NAMALWA (cell line): ENCODE measurements at regions not wholly inside any gene's neighbourhood (a gene's known extent, or its start where the extent isn't known, plus 50 kb on each side); places are given as distances from the start of the nearest gene placed in this dataset.

Source experiments
- DNase-seq: peaks from one replicate; pipeline ENCODE4 v3.0.0-alpha.2; 2015; ENCODE audit warnings: low spot score

GRCh38 chr2:150617351-150617978, 130.0 kb upstream of the RND3 start:
- DNase-seq, result no peak

DNA sequence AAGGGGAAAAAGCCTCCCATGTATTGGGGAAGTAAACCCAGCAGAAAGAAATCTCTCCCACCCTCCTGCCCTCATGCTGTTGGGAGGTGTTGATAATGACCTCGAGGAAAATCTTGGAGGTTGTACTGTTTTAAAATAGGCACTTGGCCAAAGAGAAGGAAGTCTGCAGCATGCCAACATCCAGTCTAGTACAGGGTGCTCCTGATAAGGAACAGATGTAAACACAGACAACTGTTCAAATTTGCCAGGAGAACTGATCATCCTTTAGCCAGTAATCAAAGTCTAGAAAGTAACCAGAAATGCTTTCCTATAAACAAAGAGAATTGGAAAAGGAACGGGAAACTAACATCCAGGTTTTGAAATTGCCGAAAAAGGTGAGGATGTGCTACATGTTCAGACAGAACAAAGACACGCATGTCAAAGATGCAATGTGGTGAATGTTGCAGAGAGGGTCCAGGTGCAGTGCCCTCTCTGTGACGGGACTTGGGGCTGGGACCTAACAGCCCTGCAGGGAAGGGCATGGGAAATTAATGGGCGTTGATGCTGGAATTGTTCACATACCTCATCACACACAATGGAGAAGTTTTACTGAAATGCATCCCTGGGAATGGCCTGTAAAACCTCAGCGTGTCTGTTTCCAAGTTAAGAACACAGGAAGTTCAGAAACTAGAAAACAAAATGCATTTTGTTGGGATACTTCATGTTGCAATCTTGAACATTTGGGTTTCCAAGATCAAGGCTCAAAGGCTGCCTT, 125.7 kb upstream of the RND3 start:
- DNase-seq, result no peak

DNA sequence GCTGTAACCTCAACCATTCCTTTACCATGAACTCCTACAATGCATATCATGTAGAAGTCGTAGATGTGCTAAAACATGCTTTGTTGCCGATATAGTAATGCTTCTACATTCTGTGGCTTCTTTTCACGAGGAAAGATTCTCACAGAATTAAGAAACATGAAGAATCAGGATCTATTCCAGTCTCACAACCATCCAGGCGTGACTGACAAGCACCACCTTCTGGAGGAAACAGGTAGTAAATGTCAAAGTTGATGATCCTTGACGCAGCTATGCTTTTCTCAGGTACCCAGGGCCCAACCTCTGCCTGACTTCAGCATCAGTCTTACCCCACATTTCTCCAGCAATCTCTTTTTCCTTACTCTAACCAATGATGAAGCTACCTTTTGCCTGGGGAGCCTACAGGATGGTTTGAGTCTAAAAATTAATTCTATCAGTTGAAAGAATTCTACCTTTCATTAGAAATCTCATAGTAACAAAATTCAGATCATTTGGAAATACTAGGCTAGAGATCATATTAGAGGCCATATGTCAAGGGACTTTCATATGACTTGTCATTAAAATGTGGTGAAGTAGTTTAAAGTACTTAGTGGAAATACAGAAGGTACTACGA, 123.3 kb upstream of the RND3 start:
- DNase-seq, result peak; percentile 9

- DNase-seq, result no peak
These were observed 122.5 kb upstream of the RND3 start for GRCh38 chr2:150609831-150610582.

DNA sequence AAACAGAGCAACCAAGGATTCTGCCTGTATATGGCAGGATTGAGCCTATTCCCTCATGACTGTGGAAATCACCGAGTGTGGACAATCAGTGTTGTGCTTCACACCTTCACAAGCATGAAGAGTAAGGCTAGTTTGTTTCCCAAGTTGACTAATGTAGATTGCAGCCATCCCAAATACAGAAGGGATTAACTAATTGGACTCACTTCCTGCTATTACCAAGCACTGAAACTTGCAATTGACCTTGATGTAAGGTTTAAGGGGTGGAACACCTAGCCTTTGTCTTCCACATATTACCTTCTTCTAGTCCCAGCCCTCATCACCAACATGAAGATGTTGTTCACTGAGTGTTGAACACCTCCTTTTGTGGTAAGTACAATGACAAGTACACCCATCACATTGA, 120.9 kb upstream of the RND3 start:
- no peak for DNase-seq

DNA sequence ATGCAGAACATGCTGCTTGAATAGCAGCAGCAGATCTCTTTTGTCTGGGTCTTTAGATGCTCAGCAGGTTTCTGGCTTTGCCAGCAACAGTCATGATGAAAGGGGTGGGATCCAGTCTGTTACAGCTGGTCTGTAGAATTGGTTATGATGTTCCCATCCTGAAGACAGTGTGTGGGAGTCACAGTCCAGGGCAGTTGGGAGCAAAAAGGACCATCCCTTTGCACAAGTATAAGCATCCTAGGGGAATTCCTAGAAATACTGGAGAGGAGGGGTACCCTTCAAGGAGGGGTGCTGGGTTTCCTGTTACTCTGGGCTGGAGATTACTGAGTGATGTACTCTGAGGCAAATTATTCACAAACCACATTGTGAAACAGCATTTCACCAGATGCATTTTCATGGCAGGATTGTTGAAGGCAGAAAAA, 119.9 kb upstream of the RND3 start:
- no peak for DNase-seq

GRCh38 chr2:150606380-150607060, 119.1 kb upstream of the RND3 start:
- DNase-seq, result no peak

GRCh38 chr2:150605664-150606063, 118.2 kb upstream of the RND3 start:
- DNase-seq, result no peak

DNA sequence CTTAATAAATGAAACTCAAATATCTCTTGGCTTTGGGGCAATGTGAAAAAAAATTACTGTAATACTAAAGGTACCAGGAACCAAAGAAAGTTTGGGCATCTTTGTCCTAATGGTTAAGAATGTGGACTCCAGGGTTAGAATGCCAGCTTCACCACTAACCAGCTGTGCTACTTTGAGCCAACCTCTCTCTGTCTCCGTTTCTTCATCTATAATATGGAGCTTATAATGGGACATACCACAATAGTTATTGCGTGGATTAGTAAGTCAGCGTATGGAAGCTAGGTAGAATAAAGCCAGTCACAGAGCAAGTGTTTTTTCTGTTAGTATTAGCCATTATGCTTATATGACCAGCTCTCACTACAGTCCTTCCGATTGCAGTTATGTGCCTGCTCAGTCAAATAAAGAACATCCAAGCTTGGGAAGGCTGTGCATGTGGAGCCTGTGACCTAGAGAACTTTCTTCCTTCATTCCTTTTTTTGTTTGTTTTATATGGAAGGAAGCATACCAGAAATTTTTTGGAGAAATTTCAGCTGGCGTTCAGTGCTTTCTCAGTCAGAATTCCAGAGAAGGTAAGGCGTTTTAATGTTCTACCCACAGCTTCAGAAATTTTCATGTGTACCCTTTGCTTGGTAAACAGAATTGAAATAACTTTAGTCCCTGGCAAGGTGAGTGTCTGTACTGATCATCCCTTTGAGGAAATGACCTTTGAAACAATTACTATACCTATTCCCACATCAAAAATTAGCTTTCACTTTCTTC, 114.0 kb upstream of the RND3 start:
- no peak for DNase-seq

DNA sequence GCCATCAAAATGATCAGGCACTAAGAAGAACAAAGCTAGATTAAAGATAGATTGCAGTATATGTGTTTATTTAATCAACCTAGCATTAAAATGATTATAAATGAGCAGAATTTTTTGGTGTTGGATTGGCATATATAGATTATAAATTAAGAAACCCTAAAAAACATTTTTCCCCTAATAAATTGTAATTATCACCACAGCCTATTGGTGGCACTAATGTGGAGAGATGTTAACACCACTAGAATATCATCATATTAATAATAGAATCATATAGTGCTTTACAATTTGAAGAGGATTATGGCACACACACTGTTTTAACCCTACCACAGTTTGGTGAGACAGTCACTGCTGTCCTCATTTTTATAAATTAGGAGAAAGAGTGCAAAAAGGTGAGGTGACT, 112.4 kb upstream of the RND3 start:
- peak; percentile 20 for DNase-seq

GRCh38 chr2:150598383-150598782, 110.9 kb upstream of the RND3 start:
- DNase-seq, result no peak

DNA sequence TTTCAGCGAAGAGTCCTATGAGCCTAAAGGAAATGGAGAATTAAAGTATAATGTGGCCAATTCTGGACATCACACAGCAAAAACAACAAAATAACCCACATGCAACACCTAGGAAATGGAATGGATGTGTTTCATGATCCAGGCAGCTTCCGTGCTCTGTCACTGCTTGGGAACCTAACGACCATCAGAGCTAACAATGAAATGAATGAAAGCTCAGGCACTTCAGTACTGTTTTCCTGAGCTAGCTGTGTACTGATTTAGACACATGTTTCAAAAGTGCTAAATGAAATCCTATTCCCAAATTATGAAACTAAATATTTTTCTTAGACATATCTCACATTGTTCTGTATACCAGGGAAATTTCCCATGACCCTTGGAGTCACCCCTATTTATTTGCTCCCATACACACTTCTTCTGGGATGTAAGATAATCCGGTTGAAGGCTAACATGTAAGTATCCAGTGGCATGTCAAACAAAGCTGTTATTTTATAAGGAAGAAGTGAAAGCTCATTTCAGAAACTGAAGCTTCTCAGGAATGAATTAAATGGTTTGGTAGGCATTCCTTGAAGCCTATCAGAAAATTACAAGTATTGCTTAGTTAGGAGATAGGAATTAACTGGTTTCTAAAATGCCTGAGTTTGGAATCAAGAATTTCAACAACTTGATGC, 108.5 kb upstream of the RND3 start:
- DNase-seq, result no peak

GRCh38 chr2:150594299-150594698, 106.8 kb upstream of the RND3 start:
- DNase-seq, result no peak

DNA sequence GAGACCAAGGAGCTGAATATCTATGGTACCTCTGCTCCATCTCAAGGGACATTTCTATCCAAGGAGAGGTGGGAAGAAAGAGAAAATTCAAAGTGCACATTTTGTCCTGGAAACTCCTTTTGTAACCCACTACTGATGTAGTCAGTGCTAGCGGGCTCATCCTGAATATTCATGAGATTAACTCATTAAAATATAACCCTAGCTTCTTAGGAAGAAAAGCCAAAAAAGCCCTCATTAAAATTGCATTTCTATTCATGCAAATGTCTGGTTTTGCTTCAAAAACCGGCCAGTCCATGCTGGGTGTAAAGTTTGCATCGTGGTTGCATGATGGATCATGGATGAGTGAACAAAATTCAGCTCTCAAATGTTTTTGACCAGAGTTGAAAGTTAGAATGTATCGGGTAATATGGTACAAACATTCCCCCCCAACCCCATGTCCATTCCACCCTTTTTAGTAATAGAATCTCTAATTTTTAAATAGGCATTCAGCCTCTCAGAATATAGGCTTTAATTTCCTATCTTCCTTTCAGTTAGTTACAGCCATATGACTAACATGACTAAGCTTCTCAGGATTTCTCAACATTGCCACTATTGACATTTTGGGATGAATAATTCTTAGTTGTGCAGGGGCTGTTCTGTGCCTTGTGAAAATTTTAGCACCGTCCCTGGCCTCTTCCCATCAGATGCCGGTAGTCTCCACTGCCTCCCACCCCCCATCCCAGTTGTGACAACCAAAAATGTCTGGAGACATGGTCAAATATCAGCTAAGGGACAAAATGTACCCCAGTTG, 104.2 kb upstream of the RND3 start:
- DNase-seq, result no peak

DNA sequence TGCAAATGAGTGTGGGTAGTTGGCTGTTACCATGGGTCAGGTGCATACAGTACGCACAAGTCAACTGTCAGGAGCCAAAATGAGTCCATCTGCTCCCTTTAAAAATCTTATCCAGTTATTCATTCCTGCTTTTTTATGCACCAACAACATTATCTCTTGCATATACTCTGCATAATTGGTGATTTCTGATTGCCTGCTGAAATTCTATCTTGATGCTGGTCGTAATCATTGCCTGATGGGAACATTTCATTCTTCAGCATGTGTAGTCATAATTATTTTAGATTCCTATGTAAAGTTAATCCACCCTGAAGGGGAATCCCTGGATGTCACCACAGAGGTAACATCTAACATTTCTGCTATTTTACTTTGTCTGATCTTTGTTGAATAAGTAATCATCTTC, 102.2 kb upstream of the RND3 start:
- no peak for DNase-seq

- DNase-seq, result no peak
These were observed 101.0 kb upstream of the RND3 start for GRCh38 chr2:150588506-150588870.

GRCh38 chr2:150587547-150588505, 100.4 kb upstream of the RND3 start:
- no peak for DNase-seq

- DNase-seq, result no peak
These were observed 99.4 kb upstream of the RND3 start for GRCh38 chr2:150586858-150587257.
